H1 (cell line): ENCODE measurements at regions not wholly inside any gene's neighbourhood (a gene's known extent, or its start where the extent isn't known, plus 50 kb on each side); places are given as distances from the start of the nearest gene placed in this dataset.

Experiments used
- CTCF ChIA-PET: fragments of 300-600 bp; sonication (Branson Sonifier 250); formaldehyde crosslinking; loops from one replicate; lab custom pipeline; 2021; ENCODE audit not compliant: partially characterized antibody; lab: Charles Lee
- POLR2A ChIA-PET: fragments of 300-600 bp; sonication (Branson Sonifier 250); formaldehyde crosslinking; loops from one replicate; lab custom pipeline; 2021; ENCODE audit warnings: inconsistent platforms; ENCODE audit not compliant: partially characterized antibody; lab: Charles Lee
- DNase-seq, 2 experiments: peaks; one replicate each; pipeline versions ENCODE4 v3.0.0 to v3.0.0-alpha.2; 2010 to 2022; ENCODE audit warnings: low spot score in 2 of 2, low read depth in 1 of 2, mixed read lengths in 1 of 2
- FAIRE-seq: peaks from 2 replicates; lab custom pipeline; 2011; peaks lifted over from hg19 to GRCh38; lab: Jason Lieb, UNC
- H2AFZ ChIP-seq: 2 replicates; pipeline ENCODE4 v1.8.1; 2012; ENCODE audit warnings: low read length, inconsistent platforms
- H2AK5ac ChIP-seq: 2 replicates; pipeline ENCODE4 v1.6.1; 2013; ENCODE audit warnings: low read depth, low read length
- H2BK120ac ChIP-seq: replicated peaks from 2 replicates; pipeline ENCODE3; 2013; ENCODE audit warnings: low read depth, low read length, inconsistent platforms
- H2BK12ac ChIP-seq: 2 replicates; pipeline ENCODE4 v1.6.1; 2013; ENCODE audit warnings: low read depth, low read length
- H2BK15ac ChIP-seq: 2 replicates; pipeline ENCODE4 v1.6.1; 2013; ENCODE audit warnings: low read length
- H2BK20ac ChIP-seq: 2 replicates; pipeline ENCODE4 v1.6.1; 2013; ENCODE audit warnings: low read length
- H2BK5ac ChIP-seq: 2 replicates; pipeline ENCODE4 v1.6.1; 2013; ENCODE audit warnings: low read depth, low read length
- H3K14ac ChIP-seq: 2 replicates; pipeline ENCODE4 v1.6.1; 2013; ENCODE audit warnings: inconsistent platforms; ENCODE audit not compliant: insufficient read length
- H3K18ac ChIP-seq: 2 replicates; pipeline ENCODE4 v1.6.1; 2013; ENCODE audit warnings: low read length; ENCODE audit errors: extremely low read depth
- H3K23ac ChIP-seq: 2 replicates; pipeline ENCODE4 v1.6.1; 2013; ENCODE audit warnings: inconsistent platforms; ENCODE audit not compliant: insufficient read length
- H3K23me2 ChIP-seq: 2 replicates; pipeline ENCODE4 v1.6.1; 2013; ENCODE audit warnings: low read depth, low read length
- H3K27ac ChIP-seq: 2 replicates; pipeline ENCODE4 v1.6.1; 2011; ENCODE audit warnings: low read depth, low read length, inconsistent platforms
- H3K27me3 ChIP-seq, 4 experiments: replicated peaks in 1 of 4; 1 replicate in 1 of 4; 2 replicates in 3 of 4; pipeline versions ENCODE4 v1.6.1 to v1.8.1; 2011 to 2013; ENCODE audit warnings: low read length in 3 of 4, mild to moderate bottlenecking in 3 of 4, inconsistent platforms in 2 of 4, mixed read lengths in 2 of 4, moderate library complexity in 1 of 4; ENCODE audit not compliant: control insufficient read depth in 3 of 4, insufficient read depth in 3 of 4; ENCODE audit errors: extremely low read depth in 1 of 4
- H3K36me3 ChIP-seq, 4 experiments: 2 replicates each; pipeline versions ENCODE4 v1.6.1 to v1.8.1; 2011 to 2013; ENCODE audit warnings: mild to moderate bottlenecking in 4 of 4, low read length in 3 of 4, moderate library complexity in 2 of 4, control low read depth in 1 of 4, inconsistent platforms in 1 of 4; ENCODE audit not compliant: insufficient read depth in 4 of 4, control insufficient read depth in 2 of 4
- H3K4ac ChIP-seq: replicated peaks from 2 replicates; pipeline ENCODE3; 2013; ENCODE audit warnings: low read length, low read depth, mixed read lengths, inconsistent platforms; ENCODE audit not compliant: insufficient read length
- H3K4me1 ChIP-seq, 4 experiments: replicated peaks in 1 of 4; 1 replicate in 1 of 4; 2 replicates in 3 of 4; pipeline versions ENCODE4 v1.6.1 to v1.8.1; 2011 to 2013; ENCODE audit warnings: low read length in 3 of 4, inconsistent platforms in 2 of 4, mixed read lengths in 1 of 4; ENCODE audit not compliant: insufficient read depth in 4 of 4, control insufficient read depth in 3 of 4
- H3K4me2 ChIP-seq, 2 experiments: 2 replicates each; pipeline versions ENCODE4 v1.6.1 to v1.8.1; 2011 to 2013; ENCODE audit warnings: low read depth in 2 of 2, low read length in 2 of 2, control low read depth in 1 of 2, inconsistent platforms in 1 of 2, mild to moderate bottlenecking in 1 of 2; ENCODE audit not compliant: insufficient read depth in 1 of 2
- H3K4me3 ChIP-seq, 4 experiments: fragments of 200-600, 300-600 bp in 1 of 4; sonication (generic), shearing (Covaris generic), sonication (Bioruptor Twin) in 1 of 4; 2 replicates each; pipeline versions ENCODE4 v1.5.1 to v1.8.1; 2011 to 2016; ENCODE audit warnings: low read length in 4 of 4, low read depth in 3 of 4, control low read depth in 2 of 4, inconsistent platforms in 2 of 4, mild to moderate bottlenecking in 2 of 4, mixed read lengths in 1 of 4, moderate library complexity in 1 of 4; ENCODE audit not compliant: insufficient read depth in 2 of 4; ENCODE audit errors: extremely low read depth in 1 of 4
- H3K56ac ChIP-seq: replicated peaks from 2 replicates; pipeline ENCODE3; 2013; ENCODE audit warnings: low read depth, mild to moderate bottlenecking, mixed read lengths, low read length, inconsistent platforms; ENCODE audit not compliant: insufficient read length
- H3K79me1 ChIP-seq: 2 replicates; pipeline ENCODE4 v1.6.1; 2013; ENCODE audit warnings: low read depth, low read length, control low read depth
- H3K79me2 ChIP-seq, 2 experiments: 2 replicates each; pipeline versions ENCODE4 v1.6.1 to v1.8.1; 2012 to 2013; ENCODE audit warnings: low read length in 2 of 2, mild to moderate bottlenecking in 2 of 2, inconsistent platforms in 1 of 2; ENCODE audit not compliant: insufficient read depth in 2 of 2, control insufficient read depth in 1 of 2
- H3K9ac ChIP-seq, 4 experiments: replicated peaks in 1 of 4; 1 replicate in 1 of 4; 2 replicates in 3 of 4; pipeline versions ENCODE4 v1.6.1 to v1.8.1; 2011 to 2013; ENCODE audit warnings: low read depth in 3 of 4, low read length in 3 of 4, control low read depth in 2 of 4, mild to moderate bottlenecking in 2 of 4, moderate library complexity in 2 of 4, inconsistent platforms in 1 of 4; ENCODE audit errors: extremely low read depth in 1 of 4
- H3K9me3 ChIP-seq, 2 experiments: 2 replicates each; pipeline versions ENCODE4 v1.6.1 to v1.8.1; 2012 to 2013; ENCODE audit warnings: mild to moderate bottlenecking in 2 of 2, moderate library complexity in 2 of 2, control low read depth in 1 of 2, inconsistent platforms in 1 of 2, low read depth in 1 of 2, low read length in 1 of 2, mixed read lengths in 1 of 2; ENCODE audit not compliant: insufficient read depth in 2 of 2
- H4K20me1 ChIP-seq, 2 experiments: replicated peaks in 1 of 2; 2 replicates each; pipeline versions ENCODE3 to v1.8.1; 2011 to 2013; ENCODE audit warnings: inconsistent platforms in 2 of 2, low read length in 2 of 2, mild to moderate bottlenecking in 1 of 2; ENCODE audit not compliant: insufficient read depth in 2 of 2, control insufficient read depth in 1 of 2
- H4K5ac ChIP-seq: 2 replicates; pipeline ENCODE4 v1.6.1; 2013; ENCODE audit warnings: low read length, low read depth, mixed read lengths, inconsistent platforms; ENCODE audit not compliant: insufficient read length
- H4K8ac ChIP-seq: 2 replicates; pipeline ENCODE4 v1.8.0; 2013; ENCODE audit warnings: mild to moderate bottlenecking, moderate library complexity, low read length, inconsistent platforms; ENCODE audit not compliant: insufficient read depth; ENCODE audit errors: extremely low read depth
- H4K91ac ChIP-seq: replicated peaks from 2 replicates; pipeline ENCODE3; 2013; ENCODE audit warnings: low read length, mixed read lengths, inconsistent platforms; ENCODE audit not compliant: insufficient read length
- CREB1 ChIP-seq: IDR thresholded peaks from 2 replicates; pipeline ENCODE4 v1.6.1; 2012; ENCODE audit warnings: inconsistent platforms
- JUN ChIP-seq: IDR thresholded peaks from 2 replicates; pipeline ENCODE4 v1.6.1; 2011; ENCODE audit warnings: low read depth, mild to moderate bottlenecking, improper control_type of control experiment, low read length
- RAD21 ChIP-seq, 2 experiments: IDR thresholded peaks in 1 of 2; conservative IDR thresholded peaks in 1 of 2; 2 replicates each; pipeline ENCODE4 v1.6.1; 2011; ENCODE audit warnings: low read depth in 2 of 2, low read length in 2 of 2, improper control_type of control experiment in 1 of 2, inconsistent platforms in 1 of 2, mild to moderate bottlenecking in 1 of 2, moderate library complexity in 1 of 2
- RNF2 ChIP-seq: fragments of 200-900, 300-1000 bp; sonication (generic); IDR thresholded peaks from 2 replicates; pipeline ENCODE4 v1.7.1; 2016; ENCODE audit warnings: borderline replicate concordance, low read depth, mild to moderate bottlenecking, antibody characterized with exemption, low read length; ENCODE audit not compliant: poor library complexity, severe bottlenecking; ENCODE audit errors: missing control alignments
- SRF ChIP-seq: IDR thresholded peaks from 2 replicates; pipeline ENCODE4 v1.6.1; 2011; ENCODE audit warnings: mild to moderate bottlenecking, low read depth, low read length, moderate library complexity
- SUZ12 ChIP-seq: fragments of 200-600 bp; sonication (generic); IDR thresholded peaks from 2 replicates; pipeline ENCODE4 v1.6.1; 2012; ENCODE audit warnings: mild to moderate bottlenecking, inconsistent platforms, low read length, moderate library complexity, mixed read lengths
- TBP ChIP-seq: IDR thresholded peaks from 2 replicates; pipeline ENCODE4 v1.6.1; 2011; ENCODE audit warnings: low read depth, low read length, improper control_type of control experiment
- TEAD4 ChIP-seq: IDR thresholded peaks from 2 replicates; pipeline ENCODE4 v1.6.1; 2012; ENCODE audit warnings: low read depth, low read length, inconsistent platforms, mixed read lengths
- ZNF274 ChIP-seq: IDR thresholded peaks from 2 replicates; pipeline ENCODE4 v1.7.0; 2012; ENCODE audit warnings: low read length, borderline replicate concordance; ENCODE audit errors: extremely low read depth
- WGBS, 2 experiments: shearing (Covaris generic) in 1 of 2; methylation state at CpG; one replicate each; pipeline versions ENCODE4 v1.1.6 to v1.1.7; 2013 to 2015; ENCODE audit warnings: low lambda C conversion rate in 2 of 2, mixed read lengths in 2 of 2, inconsistent platforms in 1 of 2, low coverage in 1 of 2, missing lambda C conversion rate in 1 of 2; ENCODE audit not compliant: insufficient replicate concordance in 2 of 2, insufficient coverage in 1 of 2, insufficient read length in 1 of 2; ENCODE audit errors: extremely low coverage in 1 of 2, missing lambda C conversion rate in 1 of 2; 5-methylcytosine and 5-hydroxymethylcytosine counted together
- TF ChIP-seq, protein P1 (sequence below): IDR thresholded peaks from 2 replicates; pipeline ENCODE4 v1.6.1; 2012; ENCODE audit warnings: inconsistent platforms

DNA sequence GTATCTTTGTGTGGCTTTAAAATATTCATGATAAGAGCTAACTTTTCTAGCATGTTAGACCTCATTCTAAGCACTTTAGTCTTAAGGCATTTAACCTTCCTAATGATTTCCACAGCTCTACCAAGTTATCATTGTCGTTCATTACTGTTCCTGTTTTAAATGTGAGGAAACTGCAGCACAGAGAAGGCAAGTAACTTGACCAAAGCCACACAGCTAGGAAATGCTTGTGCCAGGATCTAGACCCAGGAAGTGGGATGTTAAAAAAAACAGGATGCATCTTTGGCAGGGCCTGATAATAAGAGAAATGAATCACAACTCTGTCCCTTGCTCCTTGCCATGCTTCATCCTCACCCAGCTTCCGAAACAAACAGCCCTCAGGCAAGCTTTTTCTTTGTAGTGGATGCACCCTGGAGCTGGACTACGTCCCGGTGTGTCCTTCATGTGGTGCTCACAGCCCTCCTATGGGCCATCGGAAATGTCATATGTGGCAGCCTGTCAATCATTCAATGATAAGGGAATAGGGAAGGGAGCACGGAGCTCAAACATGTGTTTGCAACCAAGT, 196.9 kb upstream of the RREB1 start:
- H3K23ac ChIP-seq, result no peak overlapping the region
- no peak overlapping the region for H2AFZ ChIP-seq
- no peak overlapping the region for H2BK12ac ChIP-seq
- no peaks in the 10 kb centered on the region for H3K79me2 ChIP-seq
- H3K56ac ChIP-seq, result no peak overlapping the region
- no peak overlapping the region for H3K18ac ChIP-seq
- no peak overlapping the region for H2AK5ac ChIP-seq
- no peak overlapping the region; the same call in 1 of the 2 replicates for H4K8ac ChIP-seq
- H3K27me3 ChIP-seq, result no peaks in the 10 kb centered on the region; a peak in 1 of 7 replicates
- no peaks in the 10 kb centered on the region for H3K9me3 ChIP-seq
- no peak overlapping the region for H3K4me2 ChIP-seq
- CTCF ChIA-PET, result interaction anchor here (0.8 kb wide), 1 partner anchor 124 kb away, joined by 3 read pairs; no protein-coding TSS in a partner anchor
- no peak for DNase-seq
- no peaks in the 10 kb centered on the region for H3K79me1 ChIP-seq
- H3K4ac ChIP-seq, result no peak overlapping the region
- TF ChIP-seq TBP (no peak), RAD21 (IDR thresholded peaks at IDR 0.05 in 1 of 2, conservative IDR thresholded peaks at IDR 0.05 in 1 of 2; ENCODE audit: low read depth in 2 of 2, low read length in 2 of 2) (no peak), JUN (no peak), CREB1 (no peak), RNF2 (no peak), SRF (no peak), TEAD4 (no peak), ZNF274 (no peak), SUZ12 (no peak)
- TF ChIP-seq, protein P1, sequence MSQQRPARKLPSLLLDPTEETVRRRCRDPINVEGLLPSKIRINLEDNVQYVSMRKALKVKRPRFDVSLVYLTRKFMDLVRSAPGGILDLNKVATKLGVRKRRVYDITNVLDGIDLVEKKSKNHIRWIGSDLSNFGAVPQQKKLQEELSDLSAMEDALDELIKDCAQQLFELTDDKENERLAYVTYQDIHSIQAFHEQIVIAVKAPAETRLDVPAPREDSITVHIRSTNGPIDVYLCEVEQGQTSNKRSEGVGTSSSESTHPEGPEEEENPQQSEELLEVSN, result no peak
- TF ChIP-seq, all 59 proteins: peak for 0
- Histone ChIP-seq H4K5ac (no peak overlapping the region), H4K91ac (no peak overlapping the region), H3K27ac (no peak overlapping the region), H2BK5ac (no peak overlapping the region), H3K14ac (no peak overlapping the region), H2BK120ac (no peak overlapping the region), H3K9ac (no peak overlapping the region), H3K4me1 (no peaks in the 10 kb centered on the region), H2BK15ac (no peak overlapping the region), H3K23me2 (no peaks in the 10 kb centered on the region), H4K20me1 (no peaks in the 10 kb centered on the region), H3K4me3 (no peak overlapping the region), H2BK20ac (no peak overlapping the region), H3K36me3 (no peaks in the 10 kb centered on the region)
- 90% methylated on average over 6 of the region's 6 CpGs; no CpG with 5 or more reads in 1 of the 2 experiments for WGBS, 2 experiments
- FAIRE-seq, result no peak
- POLR2A ChIA-PET, result no interaction called here
